CD4-positive, alpha-beta T cell treated with Interleukin-15 for 4 hours (primary cell): ENCODE measurements at regions not wholly inside any gene's neighbourhood (a gene's known extent, or its start where the extent isn't known, plus 50 kb on each side); places are given as distances from the start of the nearest gene placed in this dataset.
A peak's percentile ranks its signal among the peaks of the same experiment; 100 is the strongest.
"Not testable (repeated sequence)": the region's sequence is repeated elsewhere in the genome, so short reads cannot be mapped to it uniquely, and the experiment has no call there.

Source experiments
- DNase-seq: peaks from one replicate; pipeline ENCODE4 v3.0.0-alpha.2; 2020; ENCODE audit warnings: low spot score

DNA sequence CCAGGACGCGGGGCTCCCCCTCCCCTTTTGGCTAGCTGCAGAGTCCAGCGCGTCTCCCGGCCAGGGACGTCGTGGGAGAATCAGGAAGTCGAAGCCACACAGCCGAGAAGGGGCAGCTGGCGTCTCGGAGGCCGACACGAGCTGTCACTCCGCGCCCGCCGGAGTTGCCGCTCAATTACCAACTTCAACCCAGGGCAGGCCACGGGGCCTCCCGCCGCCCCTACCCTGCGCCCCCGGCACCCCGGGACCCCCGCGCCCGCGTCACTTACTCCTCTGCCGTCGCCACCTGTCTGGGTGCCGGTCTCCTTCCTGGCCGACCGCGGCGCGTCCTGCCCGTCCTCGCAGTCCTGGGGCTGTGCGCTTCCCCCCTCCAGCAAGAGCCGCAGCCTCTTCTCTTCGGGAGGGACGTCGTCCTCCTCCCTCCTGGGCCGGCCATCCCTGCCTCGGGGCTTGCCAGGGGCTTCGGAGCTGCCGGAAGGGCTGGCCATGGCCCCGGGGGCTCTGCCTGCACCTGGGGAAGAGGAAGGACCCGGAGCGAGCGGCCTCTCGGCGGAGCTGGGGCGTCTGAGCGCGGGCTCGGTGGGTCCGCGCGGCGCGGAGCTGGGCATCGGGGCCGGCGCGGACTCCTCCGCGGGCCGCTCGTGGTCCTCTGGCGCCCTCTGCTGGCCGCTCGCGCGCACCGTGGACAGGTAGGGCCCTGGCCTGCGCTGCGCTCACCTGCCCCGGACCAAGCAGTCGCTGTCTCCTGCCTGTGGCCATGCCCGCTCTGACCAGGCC is 65.6 kb upstream of the CLEC6A start:
- not testable (repeated sequence) for DNase-seq

DNA sequence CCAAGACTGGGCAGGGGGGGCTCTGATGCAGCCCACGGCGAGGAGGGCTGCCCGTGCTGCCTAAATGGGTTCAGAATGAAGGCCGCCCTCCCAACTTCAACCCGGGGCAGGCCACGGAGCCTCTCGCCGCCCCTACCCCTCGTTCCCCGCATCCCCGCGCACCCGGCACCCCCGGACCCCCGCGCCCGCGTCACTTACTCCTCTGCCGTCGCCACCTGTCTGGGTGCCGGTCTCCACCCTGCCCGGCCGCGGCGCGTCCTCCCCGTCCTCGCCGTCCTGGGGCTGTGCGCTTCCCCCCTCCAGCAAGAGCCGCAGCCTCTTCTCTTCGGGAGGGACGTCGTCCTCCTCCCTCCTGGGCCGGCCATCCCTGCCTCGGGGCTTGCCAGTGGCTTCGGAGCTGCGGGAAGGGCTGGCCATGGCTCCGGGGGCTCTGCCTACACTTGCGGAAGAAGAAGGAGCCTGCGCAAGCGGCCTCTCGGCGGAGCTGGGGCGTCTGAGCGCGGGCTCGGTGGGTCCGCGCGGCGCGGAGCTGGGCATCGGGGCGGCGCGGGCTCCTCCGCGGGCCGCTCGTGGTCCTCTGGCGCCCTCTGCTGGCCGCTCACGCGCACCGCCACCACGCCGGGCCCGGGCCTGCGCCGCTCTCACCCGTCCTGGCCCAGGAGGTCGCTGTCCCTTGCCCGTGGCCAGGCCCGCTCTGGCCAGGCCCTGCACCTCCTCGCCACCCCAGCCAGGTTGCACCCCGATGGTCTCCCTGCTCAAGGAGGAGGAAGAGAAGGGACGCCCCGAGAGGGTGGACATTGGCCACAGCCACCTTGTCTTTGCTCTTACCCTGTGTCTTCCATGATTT is 59.3 kb upstream of the CLEC6A start:
- peak; percentile 63 for DNase-seq

DNA sequence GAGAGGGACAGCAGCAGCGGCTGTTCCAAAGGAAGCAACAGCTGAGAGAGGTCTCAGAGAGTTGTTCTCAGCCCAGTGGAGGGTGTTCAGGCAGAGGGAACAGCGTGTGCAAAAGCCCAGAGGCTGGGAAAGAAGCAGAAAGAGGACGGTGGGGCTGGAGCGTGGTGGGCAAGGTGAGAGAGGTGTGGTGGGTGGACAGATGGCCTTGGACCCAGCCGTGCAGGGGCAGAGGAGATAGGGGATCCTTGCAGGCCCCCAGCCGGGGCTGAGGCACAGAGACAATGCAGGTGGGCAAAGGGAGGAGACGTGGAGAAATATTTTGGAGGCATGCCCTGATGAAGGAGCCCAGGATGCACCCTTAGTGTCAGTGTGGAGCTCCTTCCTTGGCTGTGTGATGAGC is 58.4 kb upstream of the CLEC6A start:
- DNase-seq, result not testable (repeated sequence)

DNA sequence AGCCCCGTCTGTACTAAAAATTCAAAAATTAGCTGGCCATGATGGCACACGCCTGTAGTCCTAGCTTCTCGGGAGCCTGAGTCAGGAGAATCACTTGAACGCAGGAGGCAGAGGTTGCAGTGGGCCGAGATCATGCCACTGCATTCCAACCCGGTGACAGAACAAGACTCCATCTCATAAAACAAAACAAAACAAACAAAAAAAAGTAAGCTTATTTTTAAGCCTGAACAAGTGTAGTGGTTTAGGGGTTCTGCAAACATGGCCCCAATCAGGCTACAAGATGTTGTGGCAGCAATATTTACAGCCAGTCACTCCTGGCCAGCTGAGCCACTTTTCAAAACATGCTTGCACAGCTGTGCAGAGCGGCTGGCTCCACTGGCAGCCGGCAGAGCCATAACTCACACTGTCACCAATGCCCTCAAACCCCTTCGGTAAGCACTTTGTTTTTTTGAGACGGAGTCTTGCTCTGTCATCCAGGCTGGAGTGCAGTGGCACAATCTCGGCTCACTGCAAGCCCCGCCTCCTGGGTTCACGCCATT is 56.2 kb upstream of the CLEC6A start:
- DNase-seq, result not testable (repeated sequence)

DNA sequence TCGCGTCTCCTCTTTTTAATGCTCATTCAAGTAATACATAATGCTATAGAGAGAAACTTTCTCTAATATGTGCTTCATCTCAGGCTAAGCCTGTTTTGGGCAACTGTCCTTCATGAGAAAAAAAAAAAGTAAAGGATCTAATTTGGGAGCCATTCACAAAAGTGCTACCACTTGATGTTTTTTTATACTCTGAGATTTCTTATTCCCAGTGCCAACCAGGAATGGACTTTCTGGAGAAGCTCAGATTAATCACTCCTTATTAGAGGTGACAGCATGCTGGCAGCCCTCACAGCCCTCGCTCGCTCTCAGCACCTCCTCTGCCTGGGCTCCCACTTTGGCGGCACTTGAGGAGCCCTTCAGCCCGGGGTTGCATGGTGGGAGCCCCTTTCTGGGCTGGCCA is 51.9 kb upstream of the CLEC6A start:
- not testable (repeated sequence) for DNase-seq

DNA sequence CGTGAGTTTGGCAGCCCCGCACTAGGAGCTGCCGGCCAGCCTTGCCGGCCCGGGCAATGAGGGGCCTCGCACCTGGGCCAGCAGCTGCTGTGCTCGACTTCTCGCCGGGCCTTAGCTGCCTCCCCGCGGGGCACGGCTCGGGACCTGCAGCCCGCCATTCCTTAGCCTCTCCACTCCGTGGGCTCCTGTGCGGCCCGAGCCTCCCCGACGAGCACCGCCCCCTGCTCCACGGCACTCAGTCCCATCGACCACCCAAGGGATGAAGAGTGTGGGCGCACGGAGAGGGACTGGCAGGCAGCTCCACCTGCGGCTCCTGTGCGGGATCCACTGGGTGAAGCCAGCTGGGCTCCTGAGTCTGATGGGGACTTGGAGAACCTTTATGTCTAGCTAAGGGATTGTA is 51.4 kb upstream of the CLEC6A start:
- DNase-seq, result not testable (repeated sequence)
